Uterus (tissue), 2 donors: ENCODE measurements at regions not wholly inside any gene's neighbourhood (a gene's known extent, or its start where the extent isn't known, plus 50 kb on each side); places are given as distances from the start of the nearest gene placed in this dataset.

ENCODE experiments used
- CTCF ChIP-seq, 4 experiments: fragments of 200-600 bp in 2 of 4; fragments of 450-650 bp in 2 of 4; sonication (generic) in 2 of 4; IDR thresholded peaks; one replicate each; pipeline ENCODE4 v1.5.1; 2016 to 2019; ENCODE audit warnings: antibody characterized with exemption in 4 of 4, mild to moderate bottlenecking in 2 of 4, moderate library complexity in 1 of 4
- POLR2A ChIP-seq, 2 donors: fragments of 450-650 bp; IDR thresholded peaks; one replicate each; pipeline ENCODE4 v1.6.1; 2016; ENCODE audit warnings: antibody characterized with exemption in 2 of 2, mild to moderate bottlenecking in 1 of 2, moderate library complexity in 1 of 2

- peak; percentile 84 to 96 (median 90) for TF ChIP-seq CTCF (IDR thresholded peaks at IDR 0.05)
- TF ChIP-seq POLR2A (IDR thresholded peaks at IDR 0.05): no peak
These were observed 121.0 kb downstream of the GYPC start for GRCh38 chr2:126776692-126777619.
